Esophagus muscularis mucosa (tissue), 3 donors: ENCODE measurements at regions not wholly inside any gene's neighbourhood (a gene's known extent, or its start where the extent isn't known, plus 50 kb on each side); places are given as distances from the start of the nearest gene placed in this dataset.

Source experiments
- POLR2A ChIP-seq: fragments of 450-650 bp; IDR thresholded peaks from one replicate; pipeline ENCODE4 v1.6.1; 2017; ENCODE audit warnings: antibody characterized with exemption, moderate library complexity, mild to moderate bottlenecking, low read depth
- POLR2AphosphoS5 ChIP-seq, 2 donors: sonication (generic); formaldehyde crosslinking; IDR thresholded peaks; one replicate each; pipeline ENCODE4 v1.6.1; 2017; ENCODE audit warnings: antibody characterized with exemption in 2 of 2
- TF ChIP-seq, protein P1 (sequence below), 3 experiments: fragments of 200-600 bp in 2 of 3; fragments of 450-650 bp in 1 of 3; sonication (generic) in 2 of 3; IDR thresholded peaks; one replicate each; pipeline ENCODE4 v1.5.1; 2017 to 2019; ENCODE audit warnings: antibody characterized with exemption in 3 of 3, mild to moderate bottlenecking in 2 of 3, moderate library complexity in 1 of 3

GRCh38 chr2:176745543-176746200 lies 466.9 kb upstream of the HNRNPA3 start:
- TF ChIP-seq POLR2A = no peak
- TF ChIP-seq, protein P1, sequence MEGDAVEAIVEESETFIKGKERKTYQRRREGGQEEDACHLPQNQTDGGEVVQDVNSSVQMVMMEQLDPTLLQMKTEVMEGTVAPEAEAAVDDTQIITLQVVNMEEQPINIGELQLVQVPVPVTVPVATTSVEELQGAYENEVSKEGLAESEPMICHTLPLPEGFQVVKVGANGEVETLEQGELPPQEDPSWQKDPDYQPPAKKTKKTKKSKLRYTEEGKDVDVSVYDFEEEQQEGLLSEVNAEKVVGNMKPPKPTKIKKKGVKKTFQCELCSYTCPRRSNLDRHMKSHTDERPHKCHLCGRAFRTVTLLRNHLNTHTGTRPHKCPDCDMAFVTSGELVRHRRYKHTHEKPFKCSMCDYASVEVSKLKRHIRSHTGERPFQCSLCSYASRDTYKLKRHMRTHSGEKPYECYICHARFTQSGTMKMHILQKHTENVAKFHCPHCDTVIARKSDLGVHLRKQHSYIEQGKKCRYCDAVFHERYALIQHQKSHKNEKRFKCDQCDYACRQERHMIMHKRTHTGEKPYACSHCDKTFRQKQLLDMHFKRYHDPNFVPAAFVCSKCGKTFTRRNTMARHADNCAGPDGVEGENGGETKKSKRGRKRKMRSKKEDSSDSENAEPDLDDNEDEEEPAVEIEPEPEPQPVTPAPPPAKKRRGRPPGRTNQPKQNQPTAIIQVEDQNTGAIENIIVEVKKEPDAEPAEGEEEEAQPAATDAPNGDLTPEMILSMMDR (IDR thresholded peaks at IDR 0.05) = no peak
- no peak for TF ChIP-seq POLR2AphosphoS5 (IDR thresholded peaks at IDR 0.05)
